Choroid plexus epithelial cell (primary cell): ENCODE measurements at regions not wholly inside any gene's neighbourhood (a gene's known extent, or its start where the extent isn't known, plus 50 kb on each side); places are given as distances from the start of the nearest gene placed in this dataset.

Experiments
- DNase-seq: peaks from one replicate; pipeline ENCODE4 v3.0.0-alpha.2; 2010; ENCODE audit warnings: low read depth
- H3K4me3 ChIP-seq: 2 replicates; pipeline ENCODE4 v1.5.1; 2011; ENCODE audit warnings: low read depth, mild to moderate bottlenecking, control low read depth, low read length, moderate library complexity
- CTCF ChIP-seq: conservative IDR thresholded peaks from 2 replicates; pipeline ENCODE4 v1.5.1; 2011; ENCODE audit warnings: low read depth, mild to moderate bottlenecking, control low read depth, inconsistent platforms, low read length, moderate library complexity

GRCh38 chr14:87312169-87312893 is 680.7 kb downstream of the GALC start:
- DNase-seq: no peak
- H3K4me3 ChIP-seq: no peak overlapping the region
- no peak for TF ChIP-seq CTCF

- no peak for TF ChIP-seq CTCF
- H3K4me3 ChIP-seq: no peak overlapping the region
- no peak for DNase-seq
Observed at GRCh38 chr14:87309557-87309956, 683.4 kb downstream of the GALC start.

- no peak for DNase-seq
- no peak overlapping the region for H3K4me3 ChIP-seq
- TF ChIP-seq CTCF: no peak
Observed at GRCh38 chr14:87306409-87307168, 686.4 kb downstream of the GALC start.

- TF ChIP-seq CTCF: no peak
- DNase-seq: no peak
Observed at GRCh38 chr14:87305345-87305744, 687.6 kb downstream of the GALC start.

GRCh38 chr14:87304404-87304803 is 688.6 kb downstream of the GALC start:
- no peak for TF ChIP-seq CTCF
- no peak for DNase-seq
- H3K4me3 ChIP-seq: no peak overlapping the region

More at GRCh38 chr14:87305345-87305744, 687.6 kb downstream of the GALC start:
- H3K4me3 ChIP-seq: no peak overlapping the region

- TF ChIP-seq CTCF: no peak
- no peak for DNase-seq
- no peak overlapping the region for H3K4me3 ChIP-seq
Observed at GRCh38 chr14:87286826-87287225, 706.2 kb downstream of the GALC start.

GRCh38 chr14:87286191-87286590 is 706.8 kb downstream of the GALC start:
- H3K4me3 ChIP-seq: no peak overlapping the region
- TF ChIP-seq CTCF: no peak
- no peak for DNase-seq
